GM18873 (cell line): ENCODE measurements at regions not wholly inside any gene's neighbourhood (a gene's known extent, or its start where the extent isn't known, plus 50 kb on each side); places are given as distances from the start of the nearest gene placed in this dataset.

Experiments used
- ATAC-seq: cut with Tn5 transposase; IDR thresholded peaks from one replicate; pipeline ENCODE4 v1.9.1; 2021; ENCODE audit warnings: mild to moderate bottlenecking, moderate library complexity, moderate number of reproducible peaks; ENCODE audit not compliant: unreplicated experiment, low FRiP score

GRCh38 chr2:187918996-187919821 is 365.0 kb upstream of the TFPI start:
- no peak for ATAC-seq

DNA sequence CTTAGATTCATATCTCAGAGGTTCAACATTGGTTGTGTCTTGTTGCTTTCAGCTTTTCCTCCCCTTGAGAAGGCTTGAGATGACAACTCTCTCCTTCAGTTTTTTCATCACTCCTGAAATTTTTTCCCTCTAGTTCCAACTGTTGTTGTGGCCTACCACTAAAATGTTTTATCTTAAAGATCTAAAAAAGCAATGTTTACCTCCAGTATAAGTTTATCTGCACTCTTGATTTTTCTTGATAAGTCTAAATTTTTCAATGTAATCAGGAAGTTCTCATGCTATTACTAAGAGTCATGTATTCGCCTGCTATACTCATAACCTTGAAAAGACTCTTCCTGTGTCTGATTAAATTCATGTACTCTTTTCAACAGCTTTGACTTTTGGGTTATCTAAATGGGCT is 366.3 kb upstream of the TFPI start:
- ATAC-seq, result no peak

- ATAC-seq, result no peak
Measured at GRCh38 chr2:187922846-187923245, 368.6 kb upstream of the TFPI start.

DNA sequence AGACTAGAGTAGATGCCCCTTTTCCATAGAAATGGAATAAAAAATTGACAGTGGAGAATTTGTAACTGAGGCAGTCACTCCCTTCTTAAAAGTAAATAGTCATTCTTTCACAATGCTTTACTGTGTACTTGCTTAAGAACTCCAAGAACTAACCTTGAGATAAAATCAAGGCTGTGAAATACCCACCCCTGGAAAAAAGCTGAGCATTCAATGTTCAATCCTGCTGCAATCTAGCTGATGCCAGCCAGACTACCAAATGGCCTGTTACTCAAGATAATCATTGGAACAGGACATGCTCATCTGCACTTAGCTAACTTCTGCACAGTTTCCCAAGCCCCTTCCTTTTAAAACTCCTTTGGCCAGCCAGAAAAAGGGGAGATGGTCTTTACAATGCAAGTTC is 367.4 kb upstream of the GULP1 start:
- ATAC-seq, result no peak

- no peak for ATAC-seq
Measured at GRCh38 chr2:187934236-187934635, 357.4 kb upstream of the GULP1 start.

GRCh38 chr2:187934692-187935091 is 357.0 kb upstream of the GULP1 start:
- ATAC-seq, result no peak

GRCh38 chr2:187935126-187935525 is 356.5 kb upstream of the GULP1 start:
- ATAC-seq, result no peak

DNA sequence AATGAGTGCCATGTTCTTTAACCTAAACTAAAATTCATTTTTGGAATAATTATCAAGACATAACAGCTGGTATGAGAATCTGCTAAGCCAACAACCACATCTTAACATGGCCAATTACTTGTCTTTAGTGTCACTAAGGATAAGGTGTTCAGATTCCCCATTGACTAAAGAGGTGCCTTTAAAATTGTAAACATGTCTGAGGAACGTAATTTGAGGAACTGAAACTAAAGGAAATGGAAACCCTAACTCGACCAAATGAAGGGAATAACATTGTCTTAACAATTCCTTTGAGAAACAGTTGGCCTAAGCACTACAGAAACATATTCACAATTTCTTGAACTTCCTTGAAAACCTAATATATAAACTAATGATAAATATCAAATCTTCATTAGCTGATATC is 355.4 kb upstream of the GULP1 start:
- no peak for ATAC-seq

DNA sequence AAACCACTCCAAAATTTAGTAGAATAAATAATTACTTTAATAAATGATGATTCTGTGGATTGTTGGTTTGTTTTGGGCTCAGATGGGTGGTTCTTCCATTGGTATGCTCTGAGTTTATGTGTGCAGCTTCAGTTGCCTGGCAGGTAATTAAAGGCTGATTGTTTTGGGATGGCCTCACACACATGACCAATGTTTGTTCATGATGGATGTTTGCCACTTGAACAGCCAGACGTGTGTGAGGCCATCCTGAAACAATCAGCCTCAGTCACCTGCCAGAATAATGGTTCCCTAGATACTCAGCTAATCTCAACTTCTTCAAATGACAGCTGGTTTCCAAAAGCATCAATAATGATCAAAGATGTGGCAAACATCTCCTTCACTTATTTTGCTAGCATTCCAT is 352.5 kb upstream of the GULP1 start:
- no peak for ATAC-seq

DNA sequence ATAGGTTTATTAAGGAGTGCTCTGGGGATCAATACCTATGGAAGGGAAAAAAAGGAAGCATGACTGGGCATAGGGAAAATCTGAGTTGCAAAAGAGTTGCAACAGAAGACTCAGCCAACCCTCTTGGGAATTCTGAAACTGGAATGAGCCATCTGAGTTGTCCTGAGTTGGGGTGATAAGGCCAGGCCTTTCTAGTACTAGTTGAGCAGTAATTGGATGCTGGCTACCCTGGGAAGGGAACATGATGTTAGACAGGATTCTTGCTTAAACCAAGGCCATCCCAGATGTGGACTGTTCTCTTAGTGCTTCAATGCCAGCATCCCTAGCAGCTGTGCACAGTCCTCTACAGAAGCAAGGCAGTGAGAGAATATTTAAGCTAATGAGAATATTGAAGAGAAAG is 348.8 kb upstream of the GULP1 start:
- no peak for ATAC-seq

DNA sequence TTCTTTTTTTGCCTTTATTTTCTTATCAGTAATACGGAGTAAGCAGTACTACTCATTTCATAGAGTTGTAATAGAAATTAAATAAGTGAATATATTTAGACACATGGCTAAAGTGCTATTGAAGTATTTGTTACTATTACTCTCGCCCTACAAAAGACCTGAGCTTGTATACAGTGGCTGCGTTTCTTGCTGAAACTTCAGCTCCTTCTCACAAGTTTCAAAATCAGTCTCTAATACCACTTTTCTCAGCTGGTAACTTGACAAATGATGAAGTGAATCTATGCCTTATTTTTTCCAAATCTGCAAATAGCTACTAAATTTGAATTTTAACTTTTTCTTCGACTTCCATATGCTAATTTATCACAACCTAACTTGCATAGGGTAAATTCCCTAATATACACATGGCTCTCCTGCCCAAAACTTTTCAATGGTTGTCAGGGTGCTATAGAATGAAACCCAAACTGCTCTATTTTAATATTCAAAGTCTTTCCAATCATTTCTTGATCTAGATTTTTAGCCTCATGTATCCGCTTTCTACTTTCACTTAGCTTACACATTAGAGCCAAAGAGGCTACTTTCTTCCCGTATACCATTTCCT is 347.8 kb upstream of the GULP1 start:
- no peak for ATAC-seq

DNA sequence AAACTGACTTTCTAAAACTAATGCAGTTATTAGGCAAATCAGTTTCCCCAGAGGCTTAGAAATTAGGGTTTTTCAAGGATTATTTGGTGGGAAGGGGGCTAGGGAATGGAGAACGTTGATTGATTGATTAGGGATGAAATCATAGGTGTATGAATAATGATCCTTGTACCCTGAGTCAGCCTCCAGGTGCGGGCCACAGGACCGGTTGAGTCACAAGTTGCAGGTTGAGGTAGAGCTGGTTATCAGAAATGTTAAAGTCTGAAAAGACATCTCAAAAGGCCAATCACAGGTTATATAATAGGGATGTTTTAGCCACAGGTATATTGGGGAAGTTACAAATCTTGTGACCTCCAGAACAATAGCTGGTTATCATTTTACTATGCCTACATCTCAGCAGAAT is 341.8 kb upstream of the GULP1 start:
- ATAC-seq, result no peak

DNA sequence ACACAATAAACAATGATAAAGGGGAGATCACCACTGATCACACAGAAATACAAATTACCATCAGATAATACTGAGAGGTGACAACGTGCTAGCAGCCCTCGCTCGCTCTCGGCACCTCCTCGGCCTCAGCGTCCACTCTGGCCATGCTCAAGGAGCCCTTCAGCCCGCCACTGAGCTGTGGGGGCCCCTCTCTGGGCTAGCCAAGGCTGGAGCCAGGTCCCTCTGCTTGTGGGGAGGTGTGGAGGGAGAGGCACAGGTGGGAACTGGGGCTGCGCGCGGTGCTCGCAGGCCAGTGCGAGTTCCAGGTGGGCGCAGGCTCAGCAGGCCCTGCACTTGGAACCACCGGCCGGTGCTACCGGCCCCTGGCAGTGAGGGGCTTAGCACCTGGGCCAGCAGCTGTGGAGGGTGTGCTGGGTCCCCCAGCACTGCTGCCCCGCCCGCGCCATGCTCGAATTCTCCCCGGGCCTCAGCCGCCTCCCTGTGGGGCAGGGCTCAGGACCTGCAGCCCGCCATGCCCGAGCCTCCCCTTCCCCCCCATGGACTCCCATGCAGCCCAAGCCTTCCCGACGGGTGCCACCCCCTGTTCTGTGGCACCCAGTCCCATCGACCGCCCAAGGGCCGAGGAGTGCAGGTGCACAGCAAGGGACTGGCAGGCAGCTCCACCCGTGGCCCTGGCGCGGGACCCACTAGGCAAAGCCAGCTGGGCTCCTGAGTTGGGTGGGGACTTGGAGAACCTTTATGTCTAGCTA is 340.0 kb upstream of the GULP1 start:
- ATAC-seq, result no peak

- ATAC-seq, result no peak
Measured at GRCh38 chr2:187956906-187957534, 334.7 kb upstream of the GULP1 start.

DNA sequence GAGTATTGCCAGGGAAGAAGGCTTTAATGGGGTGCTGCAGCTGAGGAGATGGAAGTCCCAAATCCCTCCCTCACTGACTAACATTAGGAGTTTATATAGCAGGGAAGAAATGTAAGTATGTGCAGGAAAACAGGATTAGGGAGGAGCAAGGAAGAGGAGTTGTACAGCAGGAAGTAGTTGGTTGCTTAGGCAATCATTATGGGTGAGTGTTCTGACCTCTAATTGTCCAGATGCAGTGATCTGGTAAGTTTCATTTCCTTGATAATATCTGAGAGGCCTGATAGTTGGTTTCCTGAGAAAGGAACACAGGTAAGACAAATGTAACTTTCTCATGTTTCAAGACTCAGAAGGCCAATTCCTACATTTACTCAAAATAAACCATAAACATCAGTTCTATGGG is 331.9 kb upstream of the GULP1 start:
- no peak for ATAC-seq

DNA sequence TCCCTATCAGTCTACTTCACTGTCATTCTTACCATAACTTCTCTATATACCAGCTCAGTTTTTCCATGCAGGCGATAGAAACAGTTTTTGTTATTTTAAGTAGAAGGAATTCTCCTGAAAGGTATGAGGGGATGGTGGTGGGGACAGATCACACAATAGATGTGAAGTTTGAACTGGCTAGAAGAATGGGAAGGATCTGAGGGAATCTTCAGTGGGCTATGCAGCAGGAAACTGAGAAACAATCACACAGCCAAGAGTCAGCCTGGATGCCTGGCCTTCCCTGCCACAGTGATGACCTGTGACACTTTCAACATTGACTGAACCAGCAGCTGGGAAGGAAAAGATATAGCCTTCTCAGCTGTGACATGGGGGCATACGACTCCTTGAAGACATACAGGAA is 329.1 kb upstream of the GULP1 start:
- no peak for ATAC-seq

- ATAC-seq, result no peak
Measured at GRCh38 chr2:187964746-187965145, 326.9 kb upstream of the GULP1 start.

GRCh38 chr2:187966924-187967323 is 324.8 kb upstream of the GULP1 start:
- ATAC-seq, result no peak

- ATAC-seq, result no peak
Measured at GRCh38 chr2:187971893-187972292, 319.8 kb upstream of the GULP1 start.

DNA sequence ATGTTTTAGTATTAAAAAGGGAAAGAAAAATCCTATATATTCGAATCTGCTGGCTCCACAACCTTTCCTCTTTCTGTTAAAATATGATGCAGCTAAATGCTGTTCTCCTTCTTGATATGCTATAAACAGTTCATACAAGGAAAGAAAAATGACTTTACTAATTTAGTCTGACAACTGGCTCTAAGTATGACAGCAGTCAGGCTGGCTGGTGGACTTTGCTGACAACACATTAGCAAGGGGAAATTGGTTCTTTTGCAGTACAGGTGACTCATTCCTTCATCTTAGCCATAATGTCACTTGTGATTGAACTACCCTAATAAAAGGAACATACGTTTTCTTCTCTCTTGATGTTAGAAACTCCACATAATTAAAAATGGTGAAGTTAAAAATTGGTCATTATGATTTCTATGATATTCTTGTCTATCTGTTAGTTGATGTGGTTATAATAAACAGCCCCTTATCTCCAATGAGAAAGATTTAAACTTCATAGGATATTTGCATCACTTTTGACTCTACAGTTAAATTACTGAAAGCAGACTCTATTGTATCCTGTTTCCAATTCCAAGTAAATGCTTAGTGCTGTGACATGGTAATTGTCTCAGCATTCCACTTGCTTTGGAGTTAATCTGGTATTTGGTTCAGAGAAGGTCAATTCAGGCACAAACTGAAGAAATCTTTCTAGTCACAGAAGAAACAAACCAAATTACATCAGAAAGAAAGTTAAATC is 315.3 kb upstream of the GULP1 start:
- no peak for ATAC-seq

GRCh38 chr2:187976986-187977333 is 314.7 kb upstream of the GULP1 start:
- no peak for ATAC-seq
